ENCODE measurements at regions not wholly inside any gene's neighbourhood (a gene's known extent, or its start where the extent isn't known, plus 50 kb on each side); places are given as distances from the start of the nearest gene placed in this dataset.
A peak's percentile ranks its signal among the peaks of the same experiment; 100 is the strongest.
"Not testable (repeated sequence)": the region's sequence is repeated elsewhere in the genome, so short reads cannot be mapped to it uniquely, and the experiment has no call there.

DNA sequence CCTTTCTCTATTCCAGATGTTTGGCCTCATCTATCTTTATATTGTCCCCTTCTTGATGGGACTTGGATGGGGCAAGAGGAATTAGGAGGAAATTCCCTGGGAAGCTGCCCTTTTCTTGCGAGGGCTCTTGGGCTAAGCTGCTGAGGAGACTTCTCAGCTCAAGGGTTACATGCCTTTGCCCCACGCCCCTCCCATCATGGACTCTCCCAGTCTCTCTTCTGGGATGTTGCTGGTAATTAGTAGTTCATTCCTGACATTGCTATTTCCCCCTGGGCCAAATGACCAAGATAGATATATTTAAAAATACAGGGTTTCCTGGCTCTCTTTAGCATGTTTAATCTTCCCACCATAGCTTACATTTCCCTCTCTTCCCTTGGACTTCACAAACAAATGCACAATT, 90.6 kb upstream of the RALGPS2 start:
- H3K27ac ChIP-seq: no peak overlapping the region
- DNase-seq (ENCODE audit: low read depth, low spot score): no peak

DNA sequence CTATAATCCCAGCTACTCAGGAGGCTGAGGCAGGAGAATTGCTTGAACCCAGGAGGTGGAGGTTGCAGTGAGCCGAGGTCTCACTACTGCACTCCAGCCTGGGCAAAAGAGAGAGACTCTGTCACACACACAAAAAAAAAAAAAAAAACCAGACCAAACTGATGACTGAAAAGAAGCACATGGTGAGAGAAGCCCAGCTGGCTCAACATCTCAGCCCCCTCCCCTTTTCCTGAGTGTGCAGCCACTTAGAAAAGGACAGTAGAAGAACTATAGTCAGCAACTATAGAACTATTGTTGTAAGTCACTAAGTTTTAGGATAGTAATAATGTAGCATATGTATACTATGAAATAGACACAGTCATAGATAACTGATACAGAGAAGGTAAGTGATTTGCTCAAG, 87.2 kb upstream of the RALGPS2 start:
- no peak for DNase-seq (ENCODE audit: low read depth, low spot score)
- no peak overlapping the region for H3K27ac ChIP-seq

DNA sequence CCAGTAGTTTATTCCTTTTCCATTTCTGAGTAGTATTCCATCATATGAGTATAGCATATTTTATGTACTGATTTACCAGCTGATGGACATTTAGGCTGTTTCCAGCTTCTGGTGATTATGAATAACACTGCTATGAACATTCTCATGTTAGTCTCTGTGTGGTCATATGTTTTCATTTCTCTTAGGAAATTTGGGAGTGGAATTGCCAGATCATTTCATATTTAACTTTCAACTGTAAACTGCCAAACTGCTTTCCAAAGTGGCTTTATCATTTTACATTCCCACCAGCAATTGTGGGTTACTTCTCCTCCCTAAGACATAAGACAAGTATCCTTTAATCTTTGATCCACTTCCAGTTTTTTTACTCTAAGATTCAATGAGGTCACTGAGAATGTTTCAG, 85.7 kb upstream of the RALGPS2 start:
- DNase-seq (ENCODE audit: low read depth, low spot score): no peak
- no peak overlapping the region for H3K27ac ChIP-seq

- no peak for DNase-seq (ENCODE audit: low read depth, low spot score)
- H3K27ac ChIP-seq: no peak overlapping the region
These were observed 82.8 kb upstream of the RALGPS2 start for GRCh38 chr1:178642282-178642681.

DNA sequence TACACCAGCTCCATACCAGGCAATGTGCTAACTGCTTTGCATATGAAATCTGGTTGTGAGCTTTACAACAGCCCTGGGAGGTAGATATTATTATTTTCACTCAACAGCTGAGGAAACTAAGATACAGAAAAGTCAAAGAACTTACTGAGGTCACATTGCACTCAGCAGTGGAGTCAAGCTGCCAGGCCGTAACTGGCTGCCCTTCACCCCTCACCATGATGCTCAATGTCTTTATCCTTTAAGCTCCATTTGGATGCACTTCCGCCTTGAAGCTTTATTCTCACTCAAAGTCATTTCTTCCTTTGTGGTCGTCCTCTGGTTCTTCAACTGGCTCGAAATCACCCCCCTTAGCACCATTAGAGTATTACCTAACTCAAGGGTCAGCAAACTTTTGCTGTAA, 81.7 kb upstream of the RALGPS2 start:
- H3K27ac ChIP-seq: no peak overlapping the region
- DNase-seq (ENCODE audit: low read depth, low spot score): no peak

GRCh38 chr1:178643831-178644230, 81.2 kb upstream of the RALGPS2 start:
- no peak for DNase-seq (ENCODE audit: low read depth, low spot score)
- H3K27ac ChIP-seq: no peak overlapping the region

DNA sequence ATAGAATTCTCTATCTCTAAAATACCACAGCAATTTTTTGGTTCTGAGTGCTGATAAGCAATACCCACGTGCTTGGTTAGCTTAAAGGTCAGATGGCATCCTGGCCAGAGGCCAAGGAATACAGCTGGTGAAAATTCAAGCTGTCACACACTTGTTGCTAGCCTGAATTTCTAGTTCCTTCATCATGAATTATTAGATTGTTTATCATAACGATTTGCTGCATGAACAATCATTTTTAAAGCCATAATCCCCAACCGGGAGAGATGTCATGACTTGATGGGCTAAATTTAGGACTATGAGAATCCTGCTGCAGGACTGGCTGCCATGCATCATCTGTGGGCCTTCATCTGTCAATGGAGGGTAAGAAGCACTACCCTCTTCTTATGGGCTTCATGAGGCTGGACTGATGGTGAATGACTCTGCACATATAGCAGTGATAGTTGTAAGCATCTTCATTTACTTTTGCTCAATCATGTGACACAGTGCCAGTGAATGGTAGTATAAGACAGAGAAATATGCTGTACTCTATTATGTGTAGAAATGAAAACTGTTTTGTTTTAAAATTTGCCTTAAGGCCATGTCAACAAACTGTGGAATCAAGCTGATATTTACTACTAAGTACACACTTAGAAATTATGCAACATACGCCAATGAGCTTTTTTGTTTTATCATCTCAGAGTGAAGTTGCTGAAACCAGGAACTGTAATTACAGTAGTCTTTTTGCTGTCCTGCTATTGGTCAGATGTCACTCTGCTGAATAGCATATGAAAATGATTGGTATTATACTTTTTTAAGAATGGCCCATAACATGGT, 80.5 kb upstream of the RALGPS2 start:
- no peak for DNase-seq (ENCODE audit: low read depth, low spot score)

DNA sequence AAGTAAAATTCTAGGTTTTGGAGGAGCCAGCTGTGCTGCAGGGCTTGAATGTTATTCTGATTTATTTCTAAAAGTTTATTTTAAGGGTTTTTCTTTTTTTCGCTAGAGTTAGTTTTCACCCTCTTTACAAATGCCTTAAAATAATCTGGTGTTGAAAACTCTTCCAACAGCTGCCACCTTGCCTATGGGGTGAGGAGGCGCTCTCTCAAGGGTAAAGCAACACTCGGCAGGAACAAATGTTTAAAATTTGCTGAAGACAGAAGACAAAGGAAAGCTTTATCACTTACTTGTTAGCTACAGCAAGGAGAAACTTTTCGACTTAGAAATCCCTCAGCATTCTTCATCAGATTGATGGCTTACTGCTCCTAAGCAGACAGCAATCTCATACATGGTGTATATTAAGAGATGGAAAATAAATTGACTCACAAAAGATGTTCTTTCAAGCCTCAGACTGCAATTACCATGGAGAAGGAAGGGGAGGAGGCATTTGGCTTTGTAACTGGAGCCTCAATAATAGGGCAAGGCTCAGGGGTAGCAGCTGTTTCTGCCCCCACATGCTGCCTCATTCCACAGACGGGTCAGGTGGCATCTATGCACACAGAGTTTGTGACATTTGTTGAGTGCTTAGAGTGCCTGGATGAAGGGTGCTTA, 79.8 kb upstream of the RALGPS2 start:
- H3K27ac ChIP-seq: no peak overlapping the region
- DNase-seq (ENCODE audit: low read depth, low spot score): no peak

More for the DNA sequence above, 80.5 kb upstream of the RALGPS2 start:
- H3K27ac ChIP-seq: no peak overlapping the region

DNA sequence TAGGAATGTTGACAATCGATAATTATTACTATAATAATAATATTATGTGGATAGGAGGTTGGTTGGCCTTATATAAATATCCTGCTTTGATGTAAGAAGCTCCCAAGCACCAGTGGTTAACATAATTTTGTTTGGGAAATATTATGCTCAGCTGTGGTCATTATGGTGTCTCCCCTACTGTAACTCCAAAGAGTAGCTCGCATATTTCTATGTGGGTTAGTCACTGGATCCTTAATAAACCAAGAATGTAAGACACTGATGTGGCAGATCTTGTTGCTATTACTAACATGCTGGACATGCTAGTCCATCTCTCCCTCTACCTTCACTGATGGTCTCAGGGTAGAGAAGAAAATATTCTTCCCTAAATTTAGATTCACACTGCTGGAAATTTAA, 79.2 kb upstream of the RALGPS2 start:
- DNase-seq (ENCODE audit: low read depth, low spot score): no peak
- no peak overlapping the region for H3K27ac ChIP-seq

- no peak for DNase-seq (ENCODE audit: low read depth, low spot score)
These were observed 78.2 kb upstream of the RALGPS2 start for GRCh38 chr1:178646821-178647220.

GRCh38 chr1:178648151-178648550, 76.9 kb upstream of the RALGPS2 start:
- DNase-seq (ENCODE audit: low read depth, low spot score): no peak
- H3K27ac ChIP-seq: no peak overlapping the region

More at GRCh38 chr1:178646821-178647220, 78.2 kb upstream of the RALGPS2 start:
- no peak overlapping the region for H3K27ac ChIP-seq

DNA sequence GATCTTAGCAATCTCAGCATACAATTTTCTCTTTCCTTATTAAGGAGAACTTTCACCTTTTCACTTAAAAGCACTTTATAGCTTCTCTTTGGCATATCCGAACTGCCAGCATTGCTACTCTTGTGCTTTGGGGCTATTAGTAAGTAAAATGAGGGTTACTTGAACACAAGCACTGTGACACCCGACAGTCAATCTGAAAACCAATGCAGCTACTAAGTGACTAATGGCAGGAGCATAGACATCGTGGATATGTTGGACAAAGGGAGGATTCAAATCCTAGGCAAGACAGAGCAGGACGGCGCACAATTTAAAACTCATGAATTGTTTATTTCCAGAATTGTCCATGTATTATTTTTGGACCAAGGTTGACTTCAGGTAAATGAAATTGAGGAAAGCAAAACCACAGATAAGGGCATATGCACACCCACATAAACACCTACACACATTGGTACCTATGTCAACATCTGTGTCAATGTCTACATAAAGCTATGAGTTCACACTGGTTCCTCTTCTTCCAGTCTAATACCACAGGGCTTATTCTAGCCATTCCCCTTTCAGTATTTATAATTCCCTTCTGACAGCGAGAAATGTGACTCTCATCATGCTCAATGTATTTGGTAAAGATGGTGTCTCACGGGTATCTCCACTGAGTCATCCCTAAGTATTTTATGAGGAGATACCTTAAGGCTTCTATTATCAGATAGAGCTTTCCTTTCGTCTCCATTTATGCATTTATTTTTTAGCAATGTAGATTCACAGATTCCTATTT, 75.3 kb upstream of the RALGPS2 start:
- no peak overlapping the region for H3K27ac ChIP-seq
- no peak for DNase-seq (ENCODE audit: low read depth, low spot score)

GRCh38 chr1:178650934-178651511, 74.0 kb upstream of the RALGPS2 start:
- no peak overlapping the region for H3K27ac ChIP-seq
- no peak for DNase-seq (ENCODE audit: low read depth, low spot score)

- no peak overlapping the region for H3K27ac ChIP-seq
- DNase-seq (ENCODE audit: low read depth, low spot score): no peak
These were observed 73.3 kb upstream of the RALGPS2 start for GRCh38 chr1:178651742-178652141.

DNA sequence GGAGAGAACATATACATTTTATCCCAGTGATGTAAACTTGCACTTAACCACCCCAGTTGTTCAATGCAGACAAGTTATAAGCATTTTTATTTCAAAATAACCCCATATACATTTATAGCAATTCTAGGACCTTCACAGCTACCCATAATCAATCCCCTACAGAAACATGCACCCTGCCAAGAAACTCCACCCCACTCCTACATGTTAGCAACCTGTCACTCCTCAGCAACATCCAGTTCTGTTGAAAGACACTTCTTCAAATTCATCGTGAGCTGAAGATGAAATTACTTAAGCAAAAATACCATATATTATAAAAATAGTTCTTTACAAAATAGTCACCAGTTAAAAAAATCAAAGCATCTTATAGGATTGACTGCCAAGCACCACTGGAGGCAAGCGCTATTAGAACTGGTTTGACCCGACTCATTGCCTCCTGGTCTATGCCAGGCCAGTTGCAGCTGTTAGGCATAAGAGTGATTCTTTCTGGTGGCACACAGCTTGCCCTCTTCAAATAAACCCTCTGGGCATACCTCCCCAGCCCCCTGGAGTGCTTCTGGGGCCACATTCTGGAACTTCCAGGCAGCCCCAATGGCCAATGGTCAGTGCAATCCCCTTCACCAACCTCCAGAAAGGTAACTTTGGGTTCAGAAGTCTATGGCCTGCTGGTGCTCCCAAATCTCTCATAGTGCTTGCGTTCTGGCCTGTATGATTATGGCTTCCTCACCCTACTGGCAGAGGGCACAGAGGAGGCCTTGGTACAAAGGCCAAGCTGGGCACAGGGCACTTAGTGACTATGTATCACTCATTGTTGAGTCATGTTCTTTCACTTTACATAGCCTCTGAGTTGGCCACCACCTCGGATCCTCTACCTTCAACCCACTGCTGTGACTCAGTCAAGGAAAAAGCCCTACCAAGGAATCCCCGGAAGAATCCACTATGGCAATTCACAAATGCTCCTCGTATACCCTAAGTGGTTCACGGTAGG, 72.2 kb upstream of the RALGPS2 start:
- peak overlapping the region; percentile 6 for H3K27ac ChIP-seq
- peak; percentile 41 for DNase-seq (ENCODE audit: low read depth, low spot score)

- H3K27ac ChIP-seq: no peak overlapping the region
- DNase-seq (ENCODE audit: low read depth, low spot score): no peak
These were observed 65.2 kb upstream of the RALGPS2 start for GRCh38 chr1:178659789-178660208.

DNA sequence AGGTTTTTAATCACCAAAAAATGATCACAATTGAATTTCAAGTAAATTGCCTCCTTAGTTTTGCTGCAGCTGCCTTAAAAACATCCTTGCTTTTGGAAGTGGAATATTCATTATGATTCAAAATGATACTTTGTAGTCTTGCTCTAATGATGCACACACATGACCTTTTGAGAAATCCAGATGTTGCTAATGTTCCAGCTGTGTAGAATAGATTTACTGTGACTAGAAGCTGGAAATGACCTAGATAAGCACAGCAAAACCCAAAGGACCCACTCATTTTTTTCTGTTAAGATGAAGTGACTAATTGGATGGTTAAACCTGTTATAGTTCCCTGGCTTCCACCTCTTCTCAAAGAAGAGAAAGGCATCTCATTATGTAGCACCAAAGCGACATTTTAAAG, 64.6 kb upstream of the RALGPS2 start:
- no peak overlapping the region for H3K27ac ChIP-seq

GRCh38 chr1:178664278-178664677, 60.8 kb upstream of the RALGPS2 start:
- DNase-seq (ENCODE audit: low read depth, low spot score): no peak
- no peak overlapping the region for H3K27ac ChIP-seq

More for the DNA sequence above, 64.6 kb upstream of the RALGPS2 start:
- no peak for DNase-seq (ENCODE audit: low read depth, low spot score)

DNA sequence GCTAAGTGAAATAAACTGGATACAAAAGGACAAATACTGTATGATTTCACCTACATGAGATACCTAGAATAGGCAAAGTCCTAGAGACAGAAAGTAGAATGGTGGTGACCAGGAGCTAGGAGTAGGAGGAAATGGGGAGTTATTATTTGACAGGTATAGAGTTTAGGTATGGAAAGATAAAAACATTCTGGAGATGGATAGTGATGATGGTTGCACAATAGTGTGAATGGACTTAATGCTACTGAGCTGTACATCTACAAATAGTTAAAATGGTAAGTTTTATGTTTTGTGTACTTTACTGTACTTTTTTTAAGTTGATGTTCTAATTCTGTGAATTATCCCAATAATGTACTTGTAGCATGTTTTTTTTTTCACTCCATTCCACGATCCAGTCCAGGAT, 59.5 kb upstream of the RALGPS2 start:
- H3K27ac ChIP-seq: no peak overlapping the region
- DNase-seq (ENCODE audit: low read depth, low spot score): no peak

DNA sequence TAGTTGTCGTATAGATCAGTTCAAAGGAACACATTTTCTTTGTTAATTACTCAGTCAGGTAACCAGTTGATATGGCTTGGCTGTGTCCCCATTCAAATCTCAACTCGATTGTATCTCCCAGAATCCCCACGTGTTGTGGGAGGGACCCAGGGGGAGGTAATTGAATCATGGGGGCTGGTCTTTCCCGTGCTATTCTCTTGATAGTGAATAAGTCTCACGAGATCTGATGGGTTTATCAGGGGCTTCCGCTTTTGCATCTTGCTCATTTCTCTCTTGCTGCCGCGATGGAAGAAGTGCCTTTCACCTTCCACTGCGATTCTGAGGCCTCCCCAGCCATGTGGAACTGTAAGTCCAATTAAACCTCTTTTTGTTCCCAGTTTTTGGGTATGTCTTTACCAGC, 58.2 kb upstream of the RALGPS2 start:
- not testable (repeated sequence) for H3K27ac ChIP-seq; DNase-seq (ENCODE audit: low read depth, low spot score)
